ENCODE measurements at regions not wholly inside any gene's neighbourhood (a gene's known extent, or its start where the extent isn't known, plus 50 kb on each side); places are given as distances from the start of the nearest gene placed in this dataset.

- TF ChIP-seq CTCF (IDR thresholded peaks at IDR 0.05) (no peak), POLR2A (IDR thresholded peaks at IDR 0.05) (no peak)
These were observed 967.9 kb upstream of the INTU start for GRCh38 chr4:126664839-126665238.

Data from Peyer's patch (tissue), 4 donors.